ENCODE measurements at regions not wholly inside any gene's neighbourhood (a gene's known extent, or its start where the extent isn't known, plus 50 kb on each side); places are given as distances from the start of the nearest gene placed in this dataset.

DNA sequence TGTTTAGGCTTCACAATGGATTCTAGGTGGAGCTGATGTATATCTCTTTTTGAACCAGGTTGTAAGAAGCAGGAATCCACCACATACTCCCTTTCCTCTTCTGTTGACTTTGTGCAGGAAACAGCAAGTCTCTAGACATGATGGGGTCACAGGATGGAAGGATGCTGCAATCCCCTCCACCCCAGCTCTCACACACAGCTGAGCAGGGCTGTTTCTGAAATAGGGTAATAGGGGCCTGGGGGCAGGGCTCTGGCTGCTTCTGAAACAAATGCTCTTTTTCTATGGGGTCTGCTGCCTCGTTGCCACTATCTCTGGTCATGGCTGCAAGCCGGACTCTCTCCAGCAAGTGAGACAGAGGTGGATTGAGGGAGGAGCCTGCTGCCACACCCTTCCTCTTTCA lies 148.9 kb downstream of the SOX11 start:
- H3K23me2 ChIP-seq (ENCODE audit: low read depth, low read length) = no peaks in the 10 kb centered on the region
- no peak overlapping the region for H2BK20ac ChIP-seq (ENCODE audit: low read length)
- no peak overlapping the region for H3K4me3 ChIP-seq (ENCODE audit: extremely low read depth in 1 of 4, insufficient read depth in 2 of 4, low read depth in 3 of 4, low read length in 4 of 4)
- DNase-seq (ENCODE audit: low read depth in 1 of 2, low spot score in 2 of 2) = no peak
- TF ChIP-seq TEAD4 (IDR thresholded peaks at IDR 0.05; ENCODE audit: low read depth, low read length) (no peak), SAP30 (IDR thresholded peaks at IDR 0.05; ENCODE audit: insufficient read depth, insufficient replicate concordance, low read length) (no peak), POLR2AphosphoS5 (IDR thresholded peaks at IDR 0.05; ENCODE audit: low read depth, low read length) (no peak), EZH2 (IDR thresholded peaks at IDR 0.05; ENCODE audit: low read depth, low read length, severe bottlenecking) (no peak), SUZ12 (IDR thresholded peaks at IDR 0.05; ENCODE audit: low read length) (no peak), FOSL1 (IDR thresholded peaks at IDR 0.05; ENCODE audit: insufficient read depth, low read depth, low read length) (no peak), RFX5 (IDR thresholded peaks at IDR 0.05; ENCODE audit: borderline replicate concordance, low read depth, low read length) (no peak), HDAC6 (IDR thresholded peaks at IDR 0.05; ENCODE audit: low read depth, low read length) (no peak), JUN (IDR thresholded peaks at IDR 0.05; ENCODE audit: low read depth, low read length) (no peak), SIX5 (IDR thresholded peaks at IDR 0.05; ENCODE audit: low read depth, low read length) (no peak), KDM1A (IDR thresholded peaks at IDR 0.05; ENCODE audit: borderline replicate concordance, low read length) (no peak)
- 95% methylated on average over 2 of the region's 2 CpGs; no CpG with 5 or more reads in 1 of the 2 experiments for WGBS, 2 experiments (ENCODE audit: extremely low coverage in 1 of 2, insufficient coverage in 1 of 2, insufficient read length in 1 of 2, insufficient replicate concordance in 2 of 2, low coverage in 1 of 2, low lambda C conversion rate in 2 of 2, missing lambda C conversion rate in 1 of 2)
- no peak overlapping the region for H4K91ac ChIP-seq (replicated peaks; ENCODE audit: insufficient read length, low read length)
- no peaks in the 10 kb centered on the region for H3K36me3 ChIP-seq (ENCODE audit: control insufficient read depth in 2 of 4, insufficient read depth in 4 of 4, low read length in 3 of 4)
- no peak overlapping the region; the same call in 1 of the 2 replicates for H4K8ac ChIP-seq (ENCODE audit: extremely low read depth, insufficient read depth, low read length)
- H2BK120ac ChIP-seq (replicated peaks; ENCODE audit: low read depth, low read length) = no peak overlapping the region
- FAIRE-seq = no peak
- H3K27me3 ChIP-seq (replicated peaks in 1 of 4; ENCODE audit: control insufficient read depth in 3 of 4, extremely low read depth in 1 of 4, insufficient read depth in 3 of 4, low read length in 3 of 4) = no peaks in the 10 kb centered on the region; a peak in 2 of 7 replicates
- no peak overlapping the region for H3K4ac ChIP-seq (replicated peaks; ENCODE audit: insufficient read length, low read depth, low read length)
- no peak overlapping the region for H2BK5ac ChIP-seq (ENCODE audit: low read depth, low read length)
- no peak overlapping the region for H3K4me2 ChIP-seq (ENCODE audit: insufficient read depth in 1 of 2, low read depth in 2 of 2, low read length in 2 of 2)
- H3K14ac ChIP-seq (ENCODE audit: insufficient read length) = no peak overlapping the region
- no peak overlapping the region for H3K27ac ChIP-seq (ENCODE audit: low read depth, low read length)
- ChIA-PET CTCF (ENCODE audit: partially characterized antibody) (no interaction called here), POLR2A (ENCODE audit: partially characterized antibody) (no interaction called here)
- no peak overlapping the region for H4K5ac ChIP-seq (ENCODE audit: insufficient read length, low read depth, low read length)
- H3K9ac ChIP-seq (replicated peaks in 1 of 4; ENCODE audit: extremely low read depth in 1 of 4, low read depth in 3 of 4, low read length in 3 of 4) = no peak overlapping the region
- H3K79me2 ChIP-seq (ENCODE audit: control insufficient read depth in 1 of 2, insufficient read depth in 2 of 2, low read length in 2 of 2) = no peaks in the 10 kb centered on the region
- no peaks in the 10 kb centered on the region for H3K4me1 ChIP-seq (replicated peaks in 1 of 4; ENCODE audit: control insufficient read depth in 3 of 4, insufficient read depth in 4 of 4, low read length in 3 of 4)
- H3K56ac ChIP-seq (replicated peaks; ENCODE audit: insufficient read length, low read depth, low read length) = no peak overlapping the region
- no peak overlapping the region for H2AFZ ChIP-seq (ENCODE audit: low read length)
- H3K79me1 ChIP-seq (ENCODE audit: low read depth, low read length) = no peaks in the 10 kb centered on the region
- no peaks in the 10 kb centered on the region for H3K9me3 ChIP-seq (ENCODE audit: insufficient read depth in 2 of 2, low read depth in 1 of 2, low read length in 1 of 2)
- H3K18ac ChIP-seq (ENCODE audit: extremely low read depth, low read length) = no peak overlapping the region
- H4K20me1 ChIP-seq (replicated peaks in 1 of 2; ENCODE audit: control insufficient read depth in 1 of 2, insufficient read depth in 2 of 2, low read length in 2 of 2) = no peaks in the 10 kb centered on the region
- H2AK5ac ChIP-seq (ENCODE audit: low read depth, low read length) = no peak overlapping the region
- H3K23ac ChIP-seq (ENCODE audit: insufficient read length) = no peak overlapping the region
- no peak overlapping the region for H2BK15ac ChIP-seq (ENCODE audit: low read length)
- H2BK12ac ChIP-seq (ENCODE audit: low read depth, low read length) = no peak overlapping the region

Data from H1 (cell line).